Keratinocyte (primary cell): ENCODE measurements at regions not wholly inside any gene's neighbourhood (a gene's known extent, or its start where the extent isn't known, plus 50 kb on each side); places are given as distances from the start of the nearest gene placed in this dataset.

Experiments used
- CTCF ChIP-seq, 3 experiments: IDR thresholded peaks in 1 of 3; conservative IDR thresholded peaks in 1 of 3; optimal IDR thresholded peaks in 1 of 3; 2 replicates in 2 of 3; 3 replicates in 1 of 3; pipeline versions ENCODE3 to v1.5.1; 2011; ENCODE audit warnings: low read length in 3 of 3, mild to moderate bottlenecking in 3 of 3, moderate library complexity in 2 of 3, control low read depth in 1 of 3, inconsistent platforms in 1 of 3; ENCODE audit not compliant: insufficient read depth in 2 of 3; ENCODE audit errors: extremely low read depth in 1 of 3
- EZH2 ChIP-seq: IDR thresholded peaks from one replicate; pipeline ENCODE4 v1.6.1; 2012; ENCODE audit warnings: inconsistent platforms, mild to moderate bottlenecking, low read length, moderate library complexity

- TF ChIP-seq CTCF (optimal IDR thresholded peaks at IDR 0.05 in 1 of 3, IDR thresholded peaks at IDR 0.05 in 1 of 3, conservative IDR thresholded peaks at IDR 0.05 in 1 of 3; ENCODE audit: extremely low read depth in 1 of 3, insufficient read depth in 2 of 3, low read length in 3 of 3) (no peak), EZH2 (no peak)
Measured at GRCh38 chr19:28939236-28939635, 273.7 kb downstream of the UQCRFS1 start.
